ENCODE measurements at regions not wholly inside any gene's neighbourhood (a gene's known extent, or its start where the extent isn't known, plus 50 kb on each side); places are given as distances from the start of the nearest gene placed in this dataset.

GRCh38 chr1:43008115-43009060, 49.7 kb upstream of the SLC2A1 start:
- no peak for DNase-seq (ENCODE audit: low read depth)
